Heart right ventricle (tissue), 16 donors: ENCODE measurements at regions not wholly inside any gene's neighbourhood (a gene's known extent, or its start where the extent isn't known, plus 50 kb on each side); places are given as distances from the start of the nearest gene placed in this dataset.

Experiments used
- ATAC-seq, 8 donors: fragments of 200-7000 bp; cut with Tn5 transposase; one replicate each; pipeline ENCODE4 v1.9.1; 2020; ENCODE audit warnings: mild to moderate bottlenecking in 8 of 8, moderate library complexity in 8 of 8, moderate number of reproducible peaks in 1 of 8
- DNase-seq, 2 donors: peaks; one replicate each; pipeline ENCODE4 v3.0.0-alpha.2; 2020
- H3K27ac ChIP-seq, 10 donors: fragments of 200-600 bp; sonication (generic) in 2 of 10; one replicate each; pipeline versions ENCODE4 v1.5.0 to v1.8.0; 2020 to 2022; ENCODE audit warnings: mild to moderate bottlenecking in 3 of 10
- H3K27me3 ChIP-seq, 7 donors: fragments of 200-600 bp; one replicate each; pipeline ENCODE4 v1.8.0; 2021 to 2022; ENCODE audit warnings: mild to moderate bottlenecking in 2 of 7
- H3K36me3 ChIP-seq, 9 donors: fragments of 200-600 bp; sonication (generic) in 1 of 9; one replicate each; pipeline versions ENCODE4 v1.5.0 to v1.8.0; 2020 to 2022; ENCODE audit warnings: mild to moderate bottlenecking in 2 of 9
- H3K4me1 ChIP-seq, 9 donors: fragments of 200-600 bp; sonication (generic) in 1 of 9; one replicate each; pipeline versions ENCODE4 v1.5.0 to v1.8.0; 2020 to 2022; ENCODE audit warnings: mild to moderate bottlenecking in 4 of 9
- H3K4me3 ChIP-seq, 10 donors: fragments of 200-600 bp; sonication (generic) in 2 of 10; one replicate each; pipeline versions ENCODE4 v1.5.0 to v1.8.0; 2020 to 2022; ENCODE audit warnings: mild to moderate bottlenecking in 7 of 10, moderate library complexity in 2 of 10
- H3K9me3 ChIP-seq, 11 donors: fragments of 200-600 bp in 10 of 11; sonication (generic) in 2 of 11; one replicate each; pipeline versions ENCODE4 v1.5.0 to v1.8.0; 2013 to 2022; ENCODE audit warnings: mild to moderate bottlenecking in 2 of 11, control low read depth in 1 of 11, moderate library complexity in 1 of 11
- CTCF ChIP-seq, 9 donors: fragments of 200-600 bp; sonication (generic) in 2 of 9; IDR thresholded peaks; one replicate each; pipeline versions ENCODE4 v1.5.0 to v1.8.0; 2021 to 2022; ENCODE audit warnings: antibody characterized with exemption in 9 of 9, mild to moderate bottlenecking in 5 of 9, moderate library complexity in 1 of 9
- WGBS, 2 donors: extraction: QIAGEN DNeasy Blood & Tissue Kit; methylation state at CpG; one replicate each; pipeline ENCODE4 v1.1.7; 2013; ENCODE audit warnings: inconsistent platforms in 1 of 2; 5-methylcytosine and 5-hydroxymethylcytosine counted together
- intact Hi-C, 10 donors: fragments of 100-400 bp; cut with DNase I; formaldehyde crosslinking; loops; one replicate each; pipeline versions ENCODE4 v1.11.1 to v1.14.2; 2022
- donor health status: Arrhythmogenic right ventricular cardiomyopathy.
- donor health status: ischemic (EF 13 %, LVEDD 7.1; RV severe dilation, severe dysfunction).
- donor health status: healthy with polysubstance abuse.
- donor health status: DM: no; HTN: yes; CAD: no.
- donor health status: DM: no; HTN: no; CAD: no.
- donor health status: ischemic (EF 25% LVEDD 6.9; RV normal size, moderate dysfunction).
- donor health status: ischemic (EF 25% LVEDD 5.7; RV mildly dilated, moderate dysfunction).
- donor health status: healthy.
- donor health status: DM: yes; HTN: yes; CAD: no.
- donor health status: Ischemic cardiomyopathy.
- donor health status: ischemic (EF 35%, LVEDD 5.7; RV mildly dilated, moderate dysfunction).
- donor health status: nonischemic (EF 11% LVEDD 7.7; RV severe dilation, severe dysfunction).
- donor health status: DM: yes; HTN: yes; CAD: no.
- donor health status: PGD.
- donor health status: ischemic (EF 29% LVEDD 5.4; RV normal size, mild dysfunction).
- donor health status: nonischemic (EF 23%, LVEDD 6.1; RV moderate dilation, normal function).

GRCh38 chr4:22162454-22162853, 213.9 kb upstream of the KCNIP4 start:
- WGBS, 2 donors = 65 to 70% methylated on average over 5 of the region's 5 CpGs
- no peak for TF ChIP-seq CTCF (IDR thresholded peaks at IDR 0.05)
- Histone ChIP-seq H3K9me3 (peaks cover 0 to 44% (median 14%) of the 10 kb centered on the region in 11 donors), H3K27me3 (no peaks in the 10 kb centered on the region), H3K4me1 (no peaks in the 10 kb centered on the region), H3K36me3 (no peaks in the 10 kb centered on the region), H3K4me3 (no peak overlapping the region), H3K27ac (no peak overlapping the region)
- no peak for DNase-seq
- intact Hi-C loops = no loop called here
- no peak for ATAC-seq

- H3K9me3 ChIP-seq = no peaks in the 10 kb centered on the region
- H3K27me3 ChIP-seq = no peaks in the 10 kb centered on the region
- intact Hi-C loops = no loop called here
- ATAC-seq (no peak), DNase-seq (no peak)
- H3K4me1 ChIP-seq = no peaks in the 10 kb centered on the region
- no peak overlapping the region for H3K27ac ChIP-seq
- no peak overlapping the region for H3K4me3 ChIP-seq
- 79 to 81% methylated on average over 3 of the region's 3 CpGs for WGBS, 2 donors
- no peaks in the 10 kb centered on the region for H3K36me3 ChIP-seq
- TF ChIP-seq CTCF (IDR thresholded peaks at IDR 0.05) = no peak
These were observed 182.2 kb upstream of the KCNIP4 start for GRCh38 chr4:22130741-22131140.

DNA sequence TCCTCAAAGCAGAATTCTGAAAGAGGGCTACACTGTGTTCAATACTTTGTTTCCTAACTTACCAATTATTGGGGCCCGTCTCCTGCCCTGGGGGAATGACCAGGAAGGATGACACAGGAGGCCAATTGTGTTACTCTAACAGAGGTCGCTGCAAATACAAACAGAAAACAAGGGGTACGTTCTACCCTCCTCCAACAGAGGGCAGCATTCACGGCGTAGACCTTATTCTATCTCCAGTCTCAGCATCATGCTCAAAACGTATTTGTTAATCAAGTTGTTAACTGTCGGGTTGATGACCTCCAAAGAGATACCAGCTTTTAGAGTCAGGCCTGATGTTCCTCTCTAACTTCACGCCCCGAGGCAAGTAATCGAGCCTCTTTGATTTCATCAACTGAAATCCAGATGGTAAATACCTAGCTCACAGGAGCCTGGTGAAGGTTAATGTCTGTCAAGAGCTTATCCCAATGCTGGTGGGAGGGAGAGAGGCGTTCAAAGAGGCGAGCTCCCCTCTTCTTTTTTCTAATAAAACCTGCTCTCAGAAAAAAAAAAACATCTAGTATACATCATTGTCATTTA, 181.0 kb upstream of the KCNIP4 start:
- Histone ChIP-seq H3K4me3 (no peak overlapping the region), H3K4me1 (no peaks in the 10 kb centered on the region), H3K27me3 (no peaks in the 10 kb centered on the region), H3K9me3 (peaks cover 0 to 11% (median 4%) of the 10 kb centered on the region in 11 donors), H3K36me3 (no peaks in the 10 kb centered on the region), H3K27ac (no peak overlapping the region)
- 19 to 20% methylated on average over 12 of the region's 12 CpGs for WGBS, 2 donors
- TF ChIP-seq CTCF (IDR thresholded peaks at IDR 0.05) = peak in 6 of 9 donors; percentile 23 to 45 (median 38)
- ATAC-seq = no peak
- DNase-seq = no peak
- intact Hi-C loops = no loop called here

- intact Hi-C loops = loop anchor here in 1 of 10 donors (5.0 kb wide), 1 partner anchor 1515 kb away; no protein-coding TSS in a partner anchor
- no peaks in the 10 kb centered on the region for H3K4me1 ChIP-seq
- H3K27ac ChIP-seq = no peak overlapping the region
- no peaks in the 10 kb centered on the region for H3K36me3 ChIP-seq
- H3K9me3 ChIP-seq = peaks cover 0 to 34% (median 7%) of the 10 kb centered on the region in 11 donors
- 92% methylated on average over 2 of the region's 2 CpGs for WGBS, 2 donors
- no peak overlapping the region for H3K4me3 ChIP-seq
- no peak for ATAC-seq
- no peak for TF ChIP-seq CTCF (IDR thresholded peaks at IDR 0.05)
- no peaks in the 10 kb centered on the region for H3K27me3 ChIP-seq
- DNase-seq = no peak
These were observed 173.5 kb upstream of the KCNIP4 start for GRCh38 chr4:22122062-22122461.
